WERI-Rb-1 (cell line): ENCODE measurements at regions not wholly inside any gene's neighbourhood (a gene's known extent, or its start where the extent isn't known, plus 50 kb on each side); places are given as distances from the start of the nearest gene placed in this dataset.

Experiments
- DNase-seq: peaks from one replicate; pipeline ENCODE4 v3.0.0-alpha.2; 2020
- H3K27ac ChIP-seq: fragments of 250-450 bp; sonication (Bioruptor Pico); 2 replicates; pipeline ENCODE4 v1.5.1; 2020; ENCODE audit warnings: mild to moderate bottlenecking, moderate library complexity
- H3K27me3 ChIP-seq: fragments of 250-450 bp; sonication (Bioruptor Pico); 2 replicates; pipeline ENCODE4 v1.5.1; 2021; ENCODE audit warnings: mild to moderate bottlenecking, low read depth, moderate library complexity; ENCODE audit not compliant: insufficient read depth, severe bottlenecking
- H3K36me3 ChIP-seq: fragments of 250-450 bp; sonication (Bioruptor Pico); 2 replicates; pipeline ENCODE4 v1.5.1; 2020; ENCODE audit warnings: mild to moderate bottlenecking, moderate library complexity
- H3K4me3 ChIP-seq: 2 replicates; pipeline ENCODE4 v1.5.1; 2011; ENCODE audit warnings: low read depth, mild to moderate bottlenecking, control low read depth, low read length
- H3K9me3 ChIP-seq: fragments of 250-450 bp; sonication (Bioruptor Pico); 2 replicates; pipeline ENCODE4 v1.5.1; 2021; ENCODE audit warnings: mild to moderate bottlenecking, moderate library complexity; ENCODE audit not compliant: severe bottlenecking
- TF ChIP-seq, protein P1 (sequence below): IDR thresholded peaks from 2 replicates; pipeline ENCODE4 v1.5.1; 2011; ENCODE audit warnings: low read depth, mild to moderate bottlenecking, control low read depth, inconsistent platforms, low read length

DNA sequence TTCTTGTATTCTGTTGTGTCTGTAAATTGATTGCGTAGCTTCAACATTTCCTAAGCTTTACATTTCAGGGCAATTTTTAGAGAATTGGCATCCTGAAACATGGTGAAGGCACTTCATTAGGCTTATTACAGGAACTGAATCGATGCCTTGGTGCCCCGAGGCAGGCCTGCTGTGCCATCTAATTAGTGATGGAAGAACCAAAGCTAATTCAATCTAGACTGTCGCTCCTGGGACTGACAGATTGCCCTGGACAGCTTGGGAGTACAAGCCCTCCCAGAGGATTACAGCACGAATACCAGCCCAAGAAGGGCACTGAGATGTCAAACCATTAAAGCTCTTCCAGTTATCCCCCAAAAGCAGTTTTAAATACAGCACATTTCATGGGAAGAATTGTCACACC lies 243.2 kb upstream of the ZC3H12C start:
- Histone ChIP-seq H3K4me3 (no peak overlapping the region), H3K9me3 (no peaks in the 10 kb centered on the region), H3K27me3 (no peaks in the 10 kb centered on the region), H3K36me3 (no peaks in the 10 kb centered on the region), H3K27ac (no peak overlapping the region)
- DNase-seq, result peak; percentile 64
- TF ChIP-seq, protein P1, sequence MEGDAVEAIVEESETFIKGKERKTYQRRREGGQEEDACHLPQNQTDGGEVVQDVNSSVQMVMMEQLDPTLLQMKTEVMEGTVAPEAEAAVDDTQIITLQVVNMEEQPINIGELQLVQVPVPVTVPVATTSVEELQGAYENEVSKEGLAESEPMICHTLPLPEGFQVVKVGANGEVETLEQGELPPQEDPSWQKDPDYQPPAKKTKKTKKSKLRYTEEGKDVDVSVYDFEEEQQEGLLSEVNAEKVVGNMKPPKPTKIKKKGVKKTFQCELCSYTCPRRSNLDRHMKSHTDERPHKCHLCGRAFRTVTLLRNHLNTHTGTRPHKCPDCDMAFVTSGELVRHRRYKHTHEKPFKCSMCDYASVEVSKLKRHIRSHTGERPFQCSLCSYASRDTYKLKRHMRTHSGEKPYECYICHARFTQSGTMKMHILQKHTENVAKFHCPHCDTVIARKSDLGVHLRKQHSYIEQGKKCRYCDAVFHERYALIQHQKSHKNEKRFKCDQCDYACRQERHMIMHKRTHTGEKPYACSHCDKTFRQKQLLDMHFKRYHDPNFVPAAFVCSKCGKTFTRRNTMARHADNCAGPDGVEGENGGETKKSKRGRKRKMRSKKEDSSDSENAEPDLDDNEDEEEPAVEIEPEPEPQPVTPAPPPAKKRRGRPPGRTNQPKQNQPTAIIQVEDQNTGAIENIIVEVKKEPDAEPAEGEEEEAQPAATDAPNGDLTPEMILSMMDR, result no peak

DNA sequence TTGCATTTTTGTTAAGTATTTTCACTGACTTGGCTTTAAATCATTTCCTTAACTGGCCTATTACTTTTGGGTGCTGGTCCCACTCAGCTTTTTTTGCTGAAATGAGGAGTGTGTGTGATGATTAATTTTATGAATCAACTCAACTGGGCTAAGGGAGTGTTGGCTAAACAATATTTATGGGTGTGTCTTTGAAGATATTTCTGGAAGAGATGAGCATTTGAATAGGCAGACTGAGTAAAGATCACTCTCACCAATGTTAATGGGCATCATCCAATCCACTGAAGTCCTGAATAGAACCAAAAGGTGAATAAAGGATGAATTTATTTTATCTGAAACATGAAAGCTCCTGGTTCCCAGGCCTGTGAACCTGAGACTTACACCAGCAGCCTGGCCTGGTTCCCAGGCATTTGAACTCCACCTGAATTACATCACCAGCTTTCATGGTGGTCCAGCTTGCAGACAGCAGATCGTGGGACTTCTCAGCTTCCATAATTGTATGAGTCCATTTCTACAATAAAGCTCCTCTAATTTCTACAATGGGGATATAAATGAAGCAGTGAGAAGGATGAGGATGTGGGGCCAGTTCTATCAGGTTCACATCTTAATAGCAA lies 241.3 kb upstream of the ZC3H12C start:
- H3K9me3 ChIP-seq, result no peaks in the 10 kb centered on the region
- TF ChIP-seq, protein P1, result no peak

DNA sequence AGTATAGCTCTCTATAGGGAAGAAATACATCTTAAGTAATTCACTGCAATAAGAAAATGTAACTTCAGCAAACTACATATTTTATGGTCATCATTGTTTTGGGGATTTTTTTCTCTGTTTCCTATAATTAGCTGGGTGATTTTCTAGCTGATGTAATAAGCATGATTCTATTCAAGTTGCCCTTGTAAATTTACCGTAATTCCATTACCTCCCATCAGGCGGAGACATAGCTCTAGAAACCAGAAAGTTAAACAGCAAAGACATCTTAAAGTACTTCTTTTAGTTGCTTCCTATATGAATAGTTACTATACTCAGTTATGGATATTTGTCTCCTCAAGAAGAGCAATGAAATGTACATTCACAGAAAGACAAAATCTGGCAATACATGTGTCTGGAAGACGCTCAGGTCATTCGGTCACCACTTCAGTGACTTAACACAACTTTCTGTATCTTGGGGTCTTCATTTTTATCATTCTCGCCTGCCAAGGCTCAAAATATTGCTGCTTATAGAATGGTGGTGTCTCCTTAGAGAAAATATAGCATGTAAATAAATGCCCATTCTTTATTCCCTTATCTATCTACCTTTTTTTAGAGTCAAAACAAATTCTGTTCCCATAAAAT lies 239.9 kb upstream of the ZC3H12C start:
- Histone ChIP-seq H3K9me3 (no peaks in the 10 kb centered on the region), H3K4me3 (no peak overlapping the region), H3K27me3 (no peaks in the 10 kb centered on the region), H3K36me3 (no peaks in the 10 kb centered on the region), H3K27ac (no peak overlapping the region)
- TF ChIP-seq, protein P1, result no peak
- DNase-seq, result peak; percentile 22

More for the DNA sequence above, 241.3 kb upstream of the ZC3H12C start:
- H3K27ac ChIP-seq, result no peak overlapping the region
- no peak for DNase-seq
- H3K36me3 ChIP-seq, result no peaks in the 10 kb centered on the region
- no peak overlapping the region for H3K4me3 ChIP-seq
- H3K27me3 ChIP-seq, result no peaks in the 10 kb centered on the region

DNA sequence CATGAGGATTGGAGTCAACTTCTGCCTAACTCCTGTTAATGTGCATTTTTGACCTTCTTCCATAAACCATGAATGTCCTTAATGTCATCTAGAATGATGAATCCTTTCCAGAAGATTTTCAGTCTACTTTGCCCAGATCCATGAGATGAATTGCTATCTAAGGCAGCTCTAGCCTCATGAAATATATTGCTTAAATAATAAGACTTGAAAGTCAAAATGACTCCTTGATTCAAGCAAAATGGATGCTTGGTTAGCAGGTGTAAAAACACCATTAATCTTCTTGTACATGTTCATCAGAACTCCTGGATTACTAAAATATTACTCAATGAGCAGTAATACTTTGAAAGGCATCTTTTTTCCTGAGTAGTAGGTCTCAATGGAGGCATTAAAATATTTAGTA lies 238.5 kb upstream of the ZC3H12C start:
- H3K27me3 ChIP-seq, result no peaks in the 10 kb centered on the region
- TF ChIP-seq, protein P1, result no peak
- H3K27ac ChIP-seq, result no peak overlapping the region
- H3K4me3 ChIP-seq, result no peak overlapping the region
- no peaks in the 10 kb centered on the region for H3K9me3 ChIP-seq
- DNase-seq, result no peak
- no peaks in the 10 kb centered on the region for H3K36me3 ChIP-seq

DNA sequence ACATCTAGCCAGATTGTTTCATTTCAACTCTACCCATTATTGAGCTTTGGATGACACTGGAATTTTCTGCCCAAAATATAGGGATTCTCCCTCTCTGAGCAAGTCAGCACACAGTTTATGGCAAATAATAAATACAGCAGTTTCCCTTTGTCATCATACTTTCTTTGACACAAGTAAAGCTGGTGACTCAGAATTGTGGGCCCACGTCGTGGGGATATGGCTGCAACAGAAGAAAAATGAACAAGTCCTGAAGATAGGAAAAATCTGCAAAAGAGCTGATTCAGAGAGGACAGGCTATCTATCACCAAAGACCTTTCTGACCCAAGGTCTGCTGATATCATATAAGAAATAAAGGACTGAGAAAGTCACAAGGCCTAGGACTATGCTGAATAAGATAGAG lies 236.3 kb upstream of the ZC3H12C start:
- no peaks in the 10 kb centered on the region for H3K36me3 ChIP-seq

More for the DNA sequence above, 236.3 kb upstream of the ZC3H12C start:
- Histone ChIP-seq H3K9me3 (no peaks in the 10 kb centered on the region), H3K27ac (no peak overlapping the region), H3K27me3 (no peaks in the 10 kb centered on the region), H3K4me3 (no peak overlapping the region)
- TF ChIP-seq, protein P1, result no peak
- DNase-seq, result no peak
